H1 (cell line): ENCODE measurements at regions not wholly inside any gene's neighbourhood (a gene's known extent, or its start where the extent isn't known, plus 50 kb on each side); places are given as distances from the start of the nearest gene placed in this dataset.

Experiments used
- CHD1 ChIP-seq: IDR thresholded peaks from 2 replicates; pipeline ENCODE4 v1.6.1; 2012; ENCODE audit warnings: low read depth, low read length, improper control_type of control experiment
- TF ChIP-seq, protein P1 (sequence below), 3 experiments: IDR thresholded peaks; 1 replicate in 2 of 3; 2 replicates in 1 of 3; pipeline versions ENCODE4 v1.5.1 to v1.6.1; 2011; ENCODE audit warnings: low read length in 3 of 3, mild to moderate bottlenecking in 3 of 3, inconsistent platforms in 2 of 3, low read depth in 1 of 3, moderate library complexity in 1 of 3; ENCODE audit not compliant: insufficient read depth in 1 of 3; ENCODE audit errors: control extremely low read depth in 1 of 3

DNA sequence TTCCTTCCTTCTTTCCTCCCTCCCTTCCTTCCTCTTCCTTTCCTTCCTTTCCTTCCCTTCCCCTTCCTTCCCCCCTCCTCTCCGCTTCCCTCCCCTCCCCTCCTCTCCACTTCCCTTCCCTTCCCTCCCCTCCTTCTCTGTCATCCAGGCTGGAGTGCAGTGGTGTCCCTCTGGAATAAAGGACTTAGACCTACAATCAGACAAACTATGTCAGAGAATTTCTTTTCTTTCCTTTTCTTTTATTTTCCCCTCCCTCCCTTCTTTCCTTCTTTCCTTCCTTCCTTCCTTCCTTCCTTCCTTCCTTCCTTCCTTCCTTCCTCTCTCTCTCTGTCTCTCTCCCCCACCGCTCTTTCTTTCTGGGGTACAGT lies 242.2 kb downstream of the GATA3 start (continued):
- TF ChIP-seq, protein P1, sequence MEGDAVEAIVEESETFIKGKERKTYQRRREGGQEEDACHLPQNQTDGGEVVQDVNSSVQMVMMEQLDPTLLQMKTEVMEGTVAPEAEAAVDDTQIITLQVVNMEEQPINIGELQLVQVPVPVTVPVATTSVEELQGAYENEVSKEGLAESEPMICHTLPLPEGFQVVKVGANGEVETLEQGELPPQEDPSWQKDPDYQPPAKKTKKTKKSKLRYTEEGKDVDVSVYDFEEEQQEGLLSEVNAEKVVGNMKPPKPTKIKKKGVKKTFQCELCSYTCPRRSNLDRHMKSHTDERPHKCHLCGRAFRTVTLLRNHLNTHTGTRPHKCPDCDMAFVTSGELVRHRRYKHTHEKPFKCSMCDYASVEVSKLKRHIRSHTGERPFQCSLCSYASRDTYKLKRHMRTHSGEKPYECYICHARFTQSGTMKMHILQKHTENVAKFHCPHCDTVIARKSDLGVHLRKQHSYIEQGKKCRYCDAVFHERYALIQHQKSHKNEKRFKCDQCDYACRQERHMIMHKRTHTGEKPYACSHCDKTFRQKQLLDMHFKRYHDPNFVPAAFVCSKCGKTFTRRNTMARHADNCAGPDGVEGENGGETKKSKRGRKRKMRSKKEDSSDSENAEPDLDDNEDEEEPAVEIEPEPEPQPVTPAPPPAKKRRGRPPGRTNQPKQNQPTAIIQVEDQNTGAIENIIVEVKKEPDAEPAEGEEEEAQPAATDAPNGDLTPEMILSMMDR (IDR thresholded peaks at IDR 0.05; ENCODE audit: control extremely low read depth in 1 of 3, insufficient read depth in 1 of 3, low read depth in 1 of 3, low read length in 3 of 3): no peak
- no peak for TF ChIP-seq CHD1
- TF ChIP-seq, all 59 proteins: peak for 0
